Parathyroid adenoma (tissue), 2 donors: ENCODE measurements at regions not wholly inside any gene's neighbourhood (a gene's known extent, or its start where the extent isn't known, plus 50 kb on each side); places are given as distances from the start of the nearest gene placed in this dataset.
"Not testable (repeated sequence)": the region's sequence is repeated elsewhere in the genome, so short reads cannot be mapped to it uniquely, and the experiment has no call there.

ENCODE experiments used
- H2AFZ ChIP-seq: fragments of 300-600 bp; sonication (generic); one replicate; pipeline ENCODE4 v1.7.0; 2017; ENCODE audit warnings: antibody characterized with exemption, mild to moderate bottlenecking
- H3K27ac ChIP-seq: fragments of 300-600 bp; sonication (generic); one replicate; pipeline ENCODE4 v1.7.0; 2017
- H3K27me3 ChIP-seq: fragments of 300-600 bp; sonication (generic); one replicate; pipeline ENCODE4 v1.7.0; 2017; ENCODE audit warnings: low read length; ENCODE audit not compliant: control insufficient read depth, insufficient read depth
- H3K36me3 ChIP-seq: fragments of 300-600 bp; sonication (generic); one replicate; pipeline ENCODE4 v1.7.0; 2017; ENCODE audit warnings: low read length; ENCODE audit not compliant: control insufficient read depth, insufficient read depth
- H3K4me1 ChIP-seq: fragments of 300-600 bp; sonication (generic); one replicate; pipeline ENCODE4 v1.7.0; 2017; ENCODE audit warnings: control low read depth
- H3K4me2 ChIP-seq: fragments of 300-600 bp; sonication (generic); one replicate; pipeline ENCODE4 v1.7.0; 2017; ENCODE audit warnings: low read length
- H3K4me3 ChIP-seq: fragments of 300-600 bp; sonication (generic); one replicate; pipeline ENCODE4 v1.7.0; 2017; ENCODE audit warnings: low read depth, low read length
- H3K79me2 ChIP-seq: fragments of 300-600 bp; sonication (generic); one replicate; pipeline ENCODE4 v1.7.0; 2017; ENCODE audit warnings: control low read depth
- H3K9ac ChIP-seq: fragments of 300-600 bp; sonication (generic); one replicate; pipeline ENCODE4 v1.7.0; 2017; ENCODE audit warnings: mild to moderate bottlenecking
- H3K9me3 ChIP-seq: fragments of 300-600 bp; sonication (generic); one replicate; pipeline ENCODE4 v1.7.0; 2017; ENCODE audit warnings: low read length; ENCODE audit not compliant: control insufficient read depth
- CTCF ChIP-seq: fragments of 300-600 bp; sonication (generic); IDR thresholded peaks from one replicate; pipeline ENCODE4 v1.7.0; 2017; ENCODE audit warnings: antibody characterized with exemption, mild to moderate bottlenecking
- donor health status: primary hyperparathyroidism.

GRCh38 chr10:70986623-70986950 is 98.2 kb upstream of the PCBD1 start:
- H3K27me3 ChIP-seq = no peaks in the 10 kb centered on the region
- no peak overlapping the region for H3K27ac ChIP-seq
- no peaks in the 10 kb centered on the region for H3K79me2 ChIP-seq
- no peaks in the 10 kb centered on the region for H3K36me3 ChIP-seq
- no peak overlapping the region for H2AFZ ChIP-seq
- H3K9me3 ChIP-seq = no peaks in the 10 kb centered on the region
- H3K4me1 ChIP-seq = no peaks in the 10 kb centered on the region
- TF ChIP-seq CTCF = no peak
- H3K9ac ChIP-seq = no peak overlapping the region
- H3K4me2 ChIP-seq = no peak overlapping the region
- H3K4me3 ChIP-seq = no peak overlapping the region

- Histone ChIP-seq H3K36me3 (no peaks in the 10 kb centered on the region), H3K4me3 (no peak overlapping the region), H2AFZ (no peak overlapping the region), H3K4me2 (no peak overlapping the region), H3K4me1 (no peaks in the 10 kb centered on the region), H3K9me3 (no peaks in the 10 kb centered on the region), H3K27ac (no peak overlapping the region), H3K79me2 (no peaks in the 10 kb centered on the region), H3K9ac (no peak overlapping the region), H3K27me3 (no peaks in the 10 kb centered on the region)
- no peak for TF ChIP-seq CTCF
Measured at GRCh38 chr10:70987396-70988130, 99.2 kb upstream of the PCBD1 start.

GRCh38 chr10:70990156-70990555 is 101.8 kb upstream of the PCBD1 start:
- not testable (repeated sequence) for H3K4me2 ChIP-seq, H3K4me1 ChIP-seq, H3K36me3 ChIP-seq, H3K9ac ChIP-seq, H3K27me3 ChIP-seq, H3K27ac ChIP-seq, H2AFZ ChIP-seq, H3K4me3 ChIP-seq, H3K9me3 ChIP-seq, H3K79me2 ChIP-seq

GRCh38 chr10:70990681-70991080 is 102.3 kb upstream of the PCBD1 start:
- H3K9me3 ChIP-seq = no peaks in the 10 kb centered on the region
- H3K27me3 ChIP-seq = no peaks in the 10 kb centered on the region
- no peak overlapping the region for H3K27ac ChIP-seq
- no peak for TF ChIP-seq CTCF
- H3K4me2 ChIP-seq = no peak overlapping the region
- H3K4me3 ChIP-seq = no peak overlapping the region
- H3K4me1 ChIP-seq = no peaks in the 10 kb centered on the region
- no peak overlapping the region for H3K9ac ChIP-seq
- no peak overlapping the region for H2AFZ ChIP-seq
- no peaks in the 10 kb centered on the region for H3K79me2 ChIP-seq
- H3K36me3 ChIP-seq = no peaks in the 10 kb centered on the region

GRCh38 chr10:70991140-70992124 is 103.1 kb upstream of the PCBD1 start:
- Histone ChIP-seq H3K27me3 (no peaks in the 10 kb centered on the region), H3K9me3 (no peaks in the 10 kb centered on the region), H2AFZ (no peak overlapping the region), H3K27ac (no peak overlapping the region), H3K79me2 (no peaks in the 10 kb centered on the region), H3K9ac (no peak overlapping the region), H3K36me3 (no peaks in the 10 kb centered on the region), H3K4me2 (no peak overlapping the region), H3K4me3 (no peak overlapping the region), H3K4me1 (no peaks in the 10 kb centered on the region)
- no peak for TF ChIP-seq CTCF
